ENCODE measurements at regions not wholly inside any gene's neighbourhood (a gene's known extent, or its start where the extent isn't known, plus 50 kb on each side); places are given as distances from the start of the nearest gene placed in this dataset.

GRCh38 chr20:8077137-8077466, 55.0 kb upstream of the PLCB1 start:
- ChIA-PET CTCF (ENCODE audit: low intra/inter-chr PET ratio, low total read pairs) (no interaction called here), POLR2A (no interaction called here)
- no peak overlapping the region for H3K4me3 ChIP-seq (replicated peaks in 1 of 3; ENCODE audit: insufficient read depth in 1 of 3, low read depth in 2 of 3, low read length in 3 of 3)
- ATAC-seq (no peak), DNase-seq (ENCODE audit: low spot score) (no peak), FAIRE-seq (no peak)
- H3K79me2 ChIP-seq (ENCODE audit: insufficient read depth, low read length): no peaks in the 10 kb centered on the region
- no TSS peak for BruUV-seq (replicated peaks)
- H3K9me3 ChIP-seq (ENCODE audit: low read length): no peaks in the 10 kb centered on the region
- 35% methylated on average over 2 of the region's 2 CpGs for WGBS (ENCODE audit: low lambda C conversion rate)
- H3K36me3 ChIP-seq (replicated peaks in 1 of 2; ENCODE audit: control insufficient read depth in 1 of 2, insufficient read depth in 2 of 2, low read length in 2 of 2): no peaks in the 10 kb centered on the region
- H3K27ac ChIP-seq (ENCODE audit: extremely low read length, insufficient read depth, low read length): no peak overlapping the region
- H3K4me1 ChIP-seq (ENCODE audit: insufficient read depth, low read length): peaks cover 6% of the 10 kb centered on the region; the same call in 1 of the 2 replicates
- no peak for TF ChIP-seq IRF2 (CRISPR knock-in tag; IDR thresholded peaks at IDR 0.05)
- no peak for TF ChIP-seq HOXA5 (CRISPR knock-in tag; IDR thresholded peaks at IDR 0.05)
- no peak for TF ChIP-seq TSC22D2 (CRISPR knock-in tag; IDR thresholded peaks at IDR 0.05; ENCODE audit: borderline replicate concordance)
- no peak for TF ChIP-seq ZNF263 (CRISPR knock-in tag; IDR thresholded peaks at IDR 0.05)
- TF ChIP-seq ZFP41 (CRISPR knock-in tag; IDR thresholded peaks at IDR 0.05; ENCODE audit: borderline replicate concordance): no peak
- TF ChIP-seq ZNF576 (CRISPR knock-in tag; IDR thresholded peaks at IDR 0.05): no peak
- no peak for TF ChIP-seq ZNF710 (CRISPR knock-in tag; IDR thresholded peaks at IDR 0.05; ENCODE audit: borderline replicate concordance)
- no peak for TF ChIP-seq PAF1 (CRISPR knock-in tag; IDR thresholded peaks at IDR 0.05)
- TF ChIP-seq MIER2 (CRISPR knock-in tag; IDR thresholded peaks at IDR 0.05): no peak
- no peak for TF ChIP-seq USF2 (IDR thresholded peaks at IDR 0.05; ENCODE audit: low read depth, low read length)
- no peak for TF ChIP-seq USF2 (CRISPR knock-in tag; IDR thresholded peaks at IDR 0.05; ENCODE audit: borderline replicate concordance)
- TF ChIP-seq RFX3 (CRISPR knock-in tag; IDR thresholded peaks at IDR 0.05): no peak
- TF ChIP-seq, protein P1, sequence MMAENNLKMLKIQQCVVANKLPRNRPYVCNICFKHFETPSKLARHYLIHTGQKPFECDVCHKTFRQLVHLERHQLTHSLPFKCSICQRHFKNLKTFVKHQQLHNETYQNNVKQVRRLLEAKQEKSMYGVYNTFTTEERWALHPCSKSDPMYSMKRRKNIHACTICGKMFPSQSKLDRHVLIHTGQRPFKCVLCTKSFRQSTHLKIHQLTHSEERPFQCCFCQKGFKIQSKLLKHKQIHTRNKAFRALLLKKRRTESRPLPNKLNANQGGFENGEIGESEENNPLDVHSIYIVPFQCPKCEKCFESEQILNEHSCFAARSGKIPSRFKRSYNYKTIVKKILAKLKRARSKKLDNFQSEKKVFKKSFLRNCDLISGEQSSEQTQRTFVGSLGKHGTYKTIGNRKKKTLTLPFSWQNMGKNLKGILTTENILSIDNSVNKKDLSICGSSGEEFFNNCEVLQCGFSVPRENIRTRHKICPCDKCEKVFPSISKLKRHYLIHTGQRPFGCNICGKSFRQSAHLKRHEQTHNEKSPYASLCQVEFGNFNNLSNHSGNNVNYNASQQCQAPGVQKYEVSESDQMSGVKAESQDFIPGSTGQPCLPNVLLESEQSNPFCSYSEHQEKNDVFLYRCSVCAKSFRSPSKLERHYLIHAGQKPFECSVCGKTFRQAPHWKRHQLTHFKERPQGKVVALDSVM (CRISPR knock-in tag; IDR thresholded peaks at IDR 0.05): no peak
- TF ChIP-seq EED (CRISPR knock-in tag; IDR thresholded peaks at IDR 0.05): no peak
- no peak for TF ChIP-seq HHEX (CRISPR knock-in tag; IDR thresholded peaks at IDR 0.05)
- TF ChIP-seq ZNF205 (CRISPR knock-in tag; IDR thresholded peaks at IDR 0.05): no peak
- TF ChIP-seq ZKSCAN8 (CRISPR knock-in tag; IDR thresholded peaks at IDR 0.05; ENCODE audit: borderline replicate concordance): no peak
- no peak for TF ChIP-seq ZSCAN31 (CRISPR knock-in tag; IDR thresholded peaks at IDR 0.05; ENCODE audit: low read depth)
- no peak for TF ChIP-seq NFKB2 (CRISPR knock-in tag; IDR thresholded peaks at IDR 0.05; ENCODE audit: borderline replicate concordance)
- H3K4me2 ChIP-seq (ENCODE audit: low read depth, low read length): no peak overlapping the region
- in situ Hi-C loops (cut with HindIII; ENCODE audit: extremely low pct_ligation_motif_present, low pct_unique_long_range_greater_than_20kb) (no loop called here), intact Hi-C loops (cut with micrococcal nuclease; ENCODE audit: unreplicated experiment) (no loop called here)
- H3K9ac ChIP-seq (ENCODE audit: insufficient read depth, low read depth, low read length): no peak overlapping the region
- no peaks in the 10 kb centered on the region for H3K27me3 ChIP-seq (ENCODE audit: control insufficient read depth in 1 of 2, insufficient read depth in 2 of 2, low read length in 2 of 2)
- no peak overlapping the region for H2AFZ ChIP-seq (ENCODE audit: low read length)
- no peaks in the 10 kb centered on the region for H4K20me1 ChIP-seq (ENCODE audit: insufficient read depth, low read length)
